Parathyroid adenoma (tissue), 2 donors: ENCODE measurements at regions not wholly inside any gene's neighbourhood (a gene's known extent, or its start where the extent isn't known, plus 50 kb on each side); places are given as distances from the start of the nearest gene placed in this dataset.

ENCODE experiments used
- H2AFZ ChIP-seq: fragments of 300-600 bp; sonication (generic); one replicate; pipeline ENCODE4 v1.7.0; 2017; ENCODE audit warnings: antibody characterized with exemption, mild to moderate bottlenecking
- H3K27ac ChIP-seq: fragments of 300-600 bp; sonication (generic); one replicate; pipeline ENCODE4 v1.7.0; 2017
- H3K27me3 ChIP-seq: fragments of 300-600 bp; sonication (generic); one replicate; pipeline ENCODE4 v1.7.0; 2017; ENCODE audit warnings: low read length; ENCODE audit not compliant: control insufficient read depth, insufficient read depth
- H3K36me3 ChIP-seq: fragments of 300-600 bp; sonication (generic); one replicate; pipeline ENCODE4 v1.7.0; 2017; ENCODE audit warnings: low read length; ENCODE audit not compliant: control insufficient read depth, insufficient read depth
- H3K4me1 ChIP-seq: fragments of 300-600 bp; sonication (generic); one replicate; pipeline ENCODE4 v1.7.0; 2017; ENCODE audit warnings: control low read depth
- H3K4me2 ChIP-seq: fragments of 300-600 bp; sonication (generic); one replicate; pipeline ENCODE4 v1.7.0; 2017; ENCODE audit warnings: low read length
- H3K4me3 ChIP-seq: fragments of 300-600 bp; sonication (generic); one replicate; pipeline ENCODE4 v1.7.0; 2017; ENCODE audit warnings: low read depth, low read length
- H3K79me2 ChIP-seq: fragments of 300-600 bp; sonication (generic); one replicate; pipeline ENCODE4 v1.7.0; 2017; ENCODE audit warnings: control low read depth
- H3K9ac ChIP-seq: fragments of 300-600 bp; sonication (generic); one replicate; pipeline ENCODE4 v1.7.0; 2017; ENCODE audit warnings: mild to moderate bottlenecking
- H3K9me3 ChIP-seq: fragments of 300-600 bp; sonication (generic); one replicate; pipeline ENCODE4 v1.7.0; 2017; ENCODE audit warnings: low read length; ENCODE audit not compliant: control insufficient read depth
- TF ChIP-seq, protein P1 (sequence below): fragments of 300-600 bp; sonication (generic); IDR thresholded peaks from one replicate; pipeline ENCODE4 v1.7.0; 2017; ENCODE audit warnings: antibody characterized with exemption, mild to moderate bottlenecking
- donor health status: primary hyperparathyroidism.

DNA sequence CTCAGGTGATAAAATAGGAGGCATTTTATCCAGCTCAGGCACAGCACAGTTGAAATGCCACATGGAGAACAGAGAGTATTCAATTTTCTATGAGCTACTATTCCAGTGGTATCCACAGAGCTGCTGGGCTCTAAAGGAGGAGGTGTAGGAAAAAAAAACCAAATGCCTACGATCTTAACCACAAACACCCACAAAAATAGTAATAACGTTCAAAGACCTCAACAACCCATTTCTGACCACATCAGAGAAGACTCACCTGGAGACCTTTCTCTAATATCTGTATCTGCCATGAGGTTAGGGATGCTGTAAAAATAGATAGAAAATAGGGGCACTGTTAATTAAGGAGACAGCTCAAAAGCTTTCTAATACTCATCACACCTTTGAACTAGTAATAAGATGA, 294.6 kb upstream of the PARD3B start:
- TF ChIP-seq, protein P1, sequence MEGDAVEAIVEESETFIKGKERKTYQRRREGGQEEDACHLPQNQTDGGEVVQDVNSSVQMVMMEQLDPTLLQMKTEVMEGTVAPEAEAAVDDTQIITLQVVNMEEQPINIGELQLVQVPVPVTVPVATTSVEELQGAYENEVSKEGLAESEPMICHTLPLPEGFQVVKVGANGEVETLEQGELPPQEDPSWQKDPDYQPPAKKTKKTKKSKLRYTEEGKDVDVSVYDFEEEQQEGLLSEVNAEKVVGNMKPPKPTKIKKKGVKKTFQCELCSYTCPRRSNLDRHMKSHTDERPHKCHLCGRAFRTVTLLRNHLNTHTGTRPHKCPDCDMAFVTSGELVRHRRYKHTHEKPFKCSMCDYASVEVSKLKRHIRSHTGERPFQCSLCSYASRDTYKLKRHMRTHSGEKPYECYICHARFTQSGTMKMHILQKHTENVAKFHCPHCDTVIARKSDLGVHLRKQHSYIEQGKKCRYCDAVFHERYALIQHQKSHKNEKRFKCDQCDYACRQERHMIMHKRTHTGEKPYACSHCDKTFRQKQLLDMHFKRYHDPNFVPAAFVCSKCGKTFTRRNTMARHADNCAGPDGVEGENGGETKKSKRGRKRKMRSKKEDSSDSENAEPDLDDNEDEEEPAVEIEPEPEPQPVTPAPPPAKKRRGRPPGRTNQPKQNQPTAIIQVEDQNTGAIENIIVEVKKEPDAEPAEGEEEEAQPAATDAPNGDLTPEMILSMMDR: no peak
- Histone ChIP-seq H3K4me3 (no peak overlapping the region), H3K27me3 (no peaks in the 10 kb centered on the region), H2AFZ (no peak overlapping the region), H3K9ac (no peak overlapping the region), H3K79me2 (no peaks in the 10 kb centered on the region), H3K36me3 (no peaks in the 10 kb centered on the region), H3K4me1 (no peaks in the 10 kb centered on the region), H3K9me3 (no peaks in the 10 kb centered on the region), H3K27ac (no peak overlapping the region), H3K4me2 (no peak overlapping the region)

DNA sequence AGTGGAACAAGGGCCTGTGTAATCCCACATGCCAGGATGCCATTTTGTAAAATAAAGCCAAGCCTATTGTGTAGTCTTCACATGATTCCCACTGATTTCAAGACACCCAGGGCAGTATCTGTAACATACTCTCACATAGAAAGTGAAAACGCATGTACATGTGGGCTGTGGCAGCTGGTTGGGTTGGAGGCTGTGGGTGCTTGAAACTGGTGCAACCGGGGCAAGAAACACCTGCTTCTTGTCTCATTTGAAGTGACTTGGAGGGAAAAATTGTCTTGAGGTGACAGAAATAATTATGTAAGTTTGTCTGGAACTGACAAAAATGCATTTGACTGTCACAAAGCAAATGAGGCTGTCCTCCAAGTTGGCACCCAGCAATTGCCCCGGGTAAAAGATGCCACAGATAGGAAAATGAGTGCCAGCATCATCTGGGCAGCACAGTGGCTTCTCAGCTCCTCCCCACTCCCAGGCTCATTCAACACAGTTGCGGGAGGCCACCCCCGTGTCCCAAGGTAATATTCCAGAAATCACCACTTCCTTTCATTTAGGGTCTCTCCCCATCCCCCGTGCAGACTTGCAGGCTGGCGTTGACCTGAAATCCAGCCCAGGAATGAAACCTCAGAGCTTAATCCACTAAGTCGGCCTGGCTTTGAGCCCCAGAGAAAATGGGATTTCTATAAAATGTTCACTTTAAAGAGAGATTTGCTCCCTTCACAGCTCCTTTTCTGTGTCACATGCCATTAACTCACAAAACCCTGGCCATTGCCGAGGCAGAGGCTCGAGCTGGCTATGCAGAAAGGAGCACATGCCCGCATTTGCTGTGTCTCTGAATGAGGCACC, 293.9 kb upstream of the PARD3B start:
- no peak overlapping the region for H3K27ac ChIP-seq
- H3K9ac ChIP-seq: no peak overlapping the region
- no peaks in the 10 kb centered on the region for H3K27me3 ChIP-seq
- TF ChIP-seq, protein P1: no peak
- H3K36me3 ChIP-seq: no peaks in the 10 kb centered on the region
- no peak overlapping the region for H2AFZ ChIP-seq
- no peaks in the 10 kb centered on the region for H3K79me2 ChIP-seq
- no peaks in the 10 kb centered on the region for H3K4me1 ChIP-seq
- no peak overlapping the region for H3K4me2 ChIP-seq
- H3K9me3 ChIP-seq: no peaks in the 10 kb centered on the region
- no peak overlapping the region for H3K4me3 ChIP-seq

DNA sequence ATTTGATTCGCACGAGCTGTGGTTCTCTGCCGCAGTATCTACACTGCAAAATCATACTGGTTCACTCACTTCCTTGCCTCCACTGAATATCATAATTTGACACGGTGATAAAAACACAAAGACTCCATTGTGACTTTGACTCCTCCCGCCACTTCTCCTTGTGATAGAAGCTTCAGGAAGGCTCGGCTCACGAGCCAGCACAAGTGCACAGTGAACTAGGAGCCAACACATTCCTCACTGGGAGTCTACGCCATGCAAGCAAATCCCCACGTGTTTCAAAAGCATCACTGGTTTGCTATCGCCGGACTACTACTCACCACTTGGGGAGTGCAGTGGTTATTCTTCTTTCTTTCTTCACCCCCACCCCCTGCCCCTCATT, 293.3 kb upstream of the PARD3B start:
- H3K27ac ChIP-seq: no peak overlapping the region
- H3K4me1 ChIP-seq: no peaks in the 10 kb centered on the region
- H3K36me3 ChIP-seq: no peaks in the 10 kb centered on the region
- no peak overlapping the region for H3K9ac ChIP-seq
- H3K9me3 ChIP-seq: no peaks in the 10 kb centered on the region
- no peaks in the 10 kb centered on the region for H3K27me3 ChIP-seq
- no peaks in the 10 kb centered on the region for H3K79me2 ChIP-seq
- TF ChIP-seq, protein P1: no peak
- no peak overlapping the region for H3K4me3 ChIP-seq
- no peak overlapping the region for H2AFZ ChIP-seq
- no peak overlapping the region for H3K4me2 ChIP-seq

DNA sequence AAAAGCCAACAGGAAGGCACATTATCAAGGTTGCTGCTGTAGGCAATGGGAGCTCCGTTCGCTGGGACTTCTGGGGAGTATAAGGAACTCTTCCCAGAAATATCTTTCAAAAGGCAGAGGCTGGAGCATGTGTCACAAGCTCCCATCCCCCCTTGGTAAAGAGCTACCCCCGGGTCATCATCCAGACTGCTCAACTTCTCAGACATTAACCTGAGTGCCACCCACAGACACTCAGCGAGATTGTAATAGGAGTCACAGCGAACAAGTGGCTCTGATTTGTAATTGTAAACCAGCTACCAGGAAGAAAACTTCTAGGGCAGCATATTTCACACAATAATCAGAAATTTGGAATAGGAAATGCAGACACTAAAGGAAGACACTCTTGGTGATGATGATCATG, 290.2 kb upstream of the PARD3B start:
- Histone ChIP-seq H3K79me2 (no peaks in the 10 kb centered on the region), H3K9ac (no peak overlapping the region), H2AFZ (no peak overlapping the region), H3K27ac (no peak overlapping the region), H3K9me3 (no peaks in the 10 kb centered on the region), H3K36me3 (no peaks in the 10 kb centered on the region), H3K4me1 (peaks cover 2% of the 10 kb centered on the region), H3K4me2 (no peak overlapping the region), H3K4me3 (no peak overlapping the region), H3K27me3 (no peaks in the 10 kb centered on the region)
- TF ChIP-seq, protein P1: no peak

DNA sequence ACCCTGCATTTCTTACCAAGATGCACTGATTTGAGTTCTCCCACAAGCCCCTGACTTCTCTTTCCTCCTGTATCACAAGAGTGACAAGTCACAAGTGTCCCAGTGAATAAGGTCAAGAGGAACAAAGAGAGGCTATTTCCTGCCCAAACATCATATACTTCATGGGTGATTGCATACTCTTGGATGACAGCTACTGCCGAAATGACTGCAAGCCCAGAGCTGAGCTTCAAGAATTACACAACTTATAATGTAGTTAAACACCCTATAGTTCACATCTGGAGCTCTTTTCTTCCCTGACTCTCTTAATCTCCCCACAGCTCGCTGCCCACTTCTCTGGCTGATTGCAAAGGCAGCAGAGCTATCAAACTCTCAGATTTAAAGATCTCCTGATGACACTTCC, 289.7 kb upstream of the PARD3B start:
- Histone ChIP-seq H3K4me3 (no peak overlapping the region), H3K9me3 (no peaks in the 10 kb centered on the region), H3K9ac (no peak overlapping the region), H3K36me3 (no peaks in the 10 kb centered on the region), H3K4me1 (peaks cover 6% of the 10 kb centered on the region), H3K27me3 (no peaks in the 10 kb centered on the region), H3K27ac (no peak overlapping the region), H3K4me2 (no peak overlapping the region), H2AFZ (no peak overlapping the region), H3K79me2 (no peaks in the 10 kb centered on the region)
- TF ChIP-seq, protein P1: no peak
